A673 (cell line): ENCODE measurements at regions not wholly inside any gene's neighbourhood (a gene's known extent, or its start where the extent isn't known, plus 50 kb on each side); places are given as distances from the start of the nearest gene placed in this dataset.

Experiments
- BruUV-seq: library from RNA; stranded (reverse); fragments of 400-500 nt; replicated peaks from 2 replicates; lab custom pipeline; 2021; lab: Mats Ljungman, UMichigan
- CTCF ChIA-PET: fragments of 300-600 bp; sonication (Branson Sonifier 250); formaldehyde crosslinking; loops from one replicate; lab custom pipeline; 2022; ENCODE audit warnings: antibody characterized with exemption; lab: Charles Lee
- POLR2A ChIA-PET: fragments of 300-600 bp; sonication (Branson Sonifier 250); formaldehyde crosslinking; loops from one replicate; lab custom pipeline; 2022; ENCODE audit warnings: antibody characterized with exemption; ENCODE audit not compliant: low non-redundant PET; lab: Charles Lee
- DNase-seq: peaks from one replicate; pipeline ENCODE4 v3.0.0-alpha.2; 2015; ENCODE audit warnings: low spot score
- H3K27ac ChIP-seq: fragments of 200-600 bp; sonication (generic); 2 replicates; pipeline ENCODE4 v1.5.1; 2016; ENCODE audit warnings: mixed run types, low read depth, mild to moderate bottlenecking, mixed read lengths, antibody characterized with exemption, low read length; ENCODE audit not compliant: poor library complexity, severe bottlenecking
- H3K27me3 ChIP-seq: fragments of 200-600 bp; sonication (generic); replicated peaks from 2 replicates; pipeline ENCODE4 v1.6.1; 2017; ENCODE audit warnings: mixed run types, low read depth, mild to moderate bottlenecking, mixed read lengths, antibody characterized with exemption, low read length; ENCODE audit not compliant: insufficient read depth, poor library complexity
- H3K36me3 ChIP-seq: fragments of 200-600 bp; sonication (generic); 2 replicates; pipeline ENCODE4 v1.6.1; 2016; ENCODE audit warnings: mixed run types, mild to moderate bottlenecking, mixed read lengths, antibody characterized with exemption, low read length; ENCODE audit not compliant: insufficient read depth, poor library complexity, severe bottlenecking
- H3K4me1 ChIP-seq: fragments of 200-600 bp; sonication (generic); 2 replicates; pipeline ENCODE4 v1.6.1; 2017; ENCODE audit warnings: mixed run types, mild to moderate bottlenecking, mixed read lengths, antibody characterized with exemption, low read length; ENCODE audit not compliant: insufficient read depth, poor library complexity, severe bottlenecking
- H3K4me3 ChIP-seq: fragments of 200-600 bp; sonication (generic); 2 replicates; pipeline ENCODE4 v1.5.1; 2016; ENCODE audit warnings: low read depth, mixed run types, mild to moderate bottlenecking, mixed read lengths, low read length; ENCODE audit not compliant: poor library complexity, severe bottlenecking
- H3K9me3 ChIP-seq: fragments of 200-600 bp; sonication (generic); 2 replicates; pipeline ENCODE4 v1.6.1; 2016; ENCODE audit warnings: mixed run types, low read depth, mild to moderate bottlenecking, mixed read lengths, antibody characterized with exemption, low read length; ENCODE audit not compliant: poor library complexity, severe bottlenecking
- EZH2 ChIP-seq: fragments of 200-600 bp; sonication (generic); IDR thresholded peaks from 2 replicates; pipeline ENCODE4 v1.6.1; 2017; ENCODE audit warnings: borderline replicate concordance, low read depth, mild to moderate bottlenecking, mixed read lengths, antibody characterized with exemption, low read length; ENCODE audit not compliant: poor library complexity, severe bottlenecking
- intact Hi-C: fragments of 100-400 bp; cut with micrococcal nuclease; formaldehyde crosslinking; loops from one replicate; pipeline ENCODE4 v1.10.0; 2022; ENCODE audit not compliant: unreplicated experiment
- TF ChIP-seq, protein P1 (sequence below): fragments of 300-800, 200-600 bp; sonication (generic); conservative IDR thresholded peaks from 2 replicates; pipeline ENCODE4 v1.5.1; 2017; ENCODE audit warnings: low read depth, mild to moderate bottlenecking, antibody characterized with exemption, low read length, moderate library complexity, mixed read lengths

- ChIA-PET CTCF (no interaction called here), POLR2A (no interaction called here)
- TF ChIP-seq, protein P1, sequence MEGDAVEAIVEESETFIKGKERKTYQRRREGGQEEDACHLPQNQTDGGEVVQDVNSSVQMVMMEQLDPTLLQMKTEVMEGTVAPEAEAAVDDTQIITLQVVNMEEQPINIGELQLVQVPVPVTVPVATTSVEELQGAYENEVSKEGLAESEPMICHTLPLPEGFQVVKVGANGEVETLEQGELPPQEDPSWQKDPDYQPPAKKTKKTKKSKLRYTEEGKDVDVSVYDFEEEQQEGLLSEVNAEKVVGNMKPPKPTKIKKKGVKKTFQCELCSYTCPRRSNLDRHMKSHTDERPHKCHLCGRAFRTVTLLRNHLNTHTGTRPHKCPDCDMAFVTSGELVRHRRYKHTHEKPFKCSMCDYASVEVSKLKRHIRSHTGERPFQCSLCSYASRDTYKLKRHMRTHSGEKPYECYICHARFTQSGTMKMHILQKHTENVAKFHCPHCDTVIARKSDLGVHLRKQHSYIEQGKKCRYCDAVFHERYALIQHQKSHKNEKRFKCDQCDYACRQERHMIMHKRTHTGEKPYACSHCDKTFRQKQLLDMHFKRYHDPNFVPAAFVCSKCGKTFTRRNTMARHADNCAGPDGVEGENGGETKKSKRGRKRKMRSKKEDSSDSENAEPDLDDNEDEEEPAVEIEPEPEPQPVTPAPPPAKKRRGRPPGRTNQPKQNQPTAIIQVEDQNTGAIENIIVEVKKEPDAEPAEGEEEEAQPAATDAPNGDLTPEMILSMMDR: no peak
- TF ChIP-seq EZH2: no peak
- Histone ChIP-seq H3K36me3 (no peaks in the 10 kb centered on the region), H3K4me1 (no peaks in the 10 kb centered on the region), H3K4me3 (no peak overlapping the region), H3K27me3 (peaks cover 5% of the 10 kb centered on the region), H3K9me3 (no peaks in the 10 kb centered on the region), H3K27ac (no peak overlapping the region)
- no peak for DNase-seq
- intact Hi-C loops: no loop called here
- no TSS peak for BruUV-seq
These were observed 309.5 kb downstream of the NPHP4 start for GRCh38 chr1:5682626-5683225.

DNA sequence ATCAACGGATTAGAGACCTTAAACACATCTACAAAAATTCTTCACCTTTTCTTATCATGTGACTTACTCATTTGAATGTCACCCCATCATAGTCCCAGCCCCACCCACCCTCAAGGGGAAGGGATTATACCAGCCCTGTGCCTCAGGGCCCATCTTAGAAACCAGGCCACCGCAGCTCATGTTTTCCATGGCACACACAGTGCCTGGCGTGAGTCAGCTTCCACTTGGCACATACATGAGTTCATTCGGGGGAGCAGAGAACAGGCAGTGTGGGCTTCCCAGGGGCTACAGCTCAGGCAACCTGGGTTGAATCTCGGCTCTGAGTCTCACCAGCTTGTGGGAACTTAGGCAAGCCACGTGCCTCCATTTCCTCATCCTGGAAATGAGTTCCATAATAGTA lies 310.6 kb downstream of the NPHP4 start:
- BruUV-seq: no TSS peak
- no peak for DNase-seq
- POLR2A ChIA-PET: no interaction called here

GRCh38 chr1:5680600-5680999 lies 311.6 kb downstream of the NPHP4 start:
- ChIA-PET POLR2A (no interaction called here), CTCF (no interaction called here)
- no peaks in the 10 kb centered on the region for H3K4me1 ChIP-seq
- H3K9me3 ChIP-seq: no peaks in the 10 kb centered on the region
- no peak overlapping the region for H3K4me3 ChIP-seq
- no peak overlapping the region for H3K27ac ChIP-seq
- BruUV-seq: no TSS peak
- no peaks in the 10 kb centered on the region for H3K36me3 ChIP-seq
- TF ChIP-seq, protein P1: no peak
- TF ChIP-seq EZH2: no peak
- H3K27me3 ChIP-seq: peaks cover 5% of the 10 kb centered on the region
- DNase-seq: no peak
- intact Hi-C loops: no loop called here

More for the DNA sequence above, 310.6 kb downstream of the NPHP4 start:
- H3K36me3 ChIP-seq: no peaks in the 10 kb centered on the region
- CTCF ChIA-PET: no interaction called here
- no peak overlapping the region for H3K4me3 ChIP-seq
- no peak overlapping the region for H3K27ac ChIP-seq
- no peaks in the 10 kb centered on the region for H3K4me1 ChIP-seq
- H3K9me3 ChIP-seq: no peaks in the 10 kb centered on the region
- peaks cover 5% of the 10 kb centered on the region for H3K27me3 ChIP-seq
- TF ChIP-seq, protein P1: no peak
- TF ChIP-seq EZH2: no peak
- intact Hi-C loops: no loop called here
